DND-41 (cell line): ENCODE measurements at regions not wholly inside any gene's neighbourhood (a gene's known extent, or its start where the extent isn't known, plus 50 kb on each side); places are given as distances from the start of the nearest gene placed in this dataset.

Experiments used
- ATAC-seq: fragments of 200-7000 bp; cut with Tn5 transposase; 3 replicates; pipeline ENCODE4 v1.9.1; 2021; ENCODE audit warnings: low read depth; ENCODE audit not compliant: insufficient read depth
- DNase-seq: peaks from one replicate; pipeline ENCODE4 v3.0.0-alpha.2; 2020
- H2AFZ ChIP-seq: 2 replicates; pipeline ENCODE4 v1.6.0; 2012; ENCODE audit warnings: low read depth, low read length
- H3K27ac ChIP-seq: 2 replicates; pipeline ENCODE4 v1.5.1; 2012; ENCODE audit warnings: low read length, inconsistent platforms
- H3K27me3 ChIP-seq: fragments of 200-600 bp; sonication (generic); 2 replicates; pipeline ENCODE4 v1.6.0; 2012; ENCODE audit warnings: low read length, mild to moderate bottlenecking, inconsistent platforms; ENCODE audit not compliant: insufficient read depth, poor library complexity
- H3K36me3 ChIP-seq: 2 replicates; pipeline ENCODE4 v1.5.1; 2012; ENCODE audit warnings: low read length, inconsistent platforms; ENCODE audit not compliant: insufficient read depth
- H3K4me1 ChIP-seq: 2 replicates; pipeline ENCODE4 v1.5.1; 2012; ENCODE audit warnings: mild to moderate bottlenecking, low read length; ENCODE audit not compliant: insufficient read depth
- H3K4me2 ChIP-seq: 2 replicates; pipeline ENCODE4 v1.6.0; 2012; ENCODE audit warnings: mild to moderate bottlenecking, moderate library complexity, low read length, inconsistent platforms; ENCODE audit not compliant: insufficient read depth
- H3K4me3 ChIP-seq, 2 experiments: fragments of 200-600 bp in 1 of 2; shearing (Covaris generic) in 1 of 2; 2 replicates each; pipeline ENCODE4 v1.5.1; 2012 to 2016; ENCODE audit warnings: inconsistent platforms in 2 of 2, low read length in 2 of 2, mild to moderate bottlenecking in 2 of 2, low read depth in 1 of 2, moderate library complexity in 1 of 2
- H3K79me2 ChIP-seq: 2 replicates; pipeline ENCODE4 v1.6.0; 2012; ENCODE audit warnings: low read length, inconsistent platforms; ENCODE audit not compliant: insufficient read depth
- H3K9ac ChIP-seq: 2 replicates; pipeline ENCODE4 v1.6.0; 2012; ENCODE audit warnings: low read depth, mild to moderate bottlenecking, inconsistent platforms, low read length, moderate library complexity
- H3K9me3 ChIP-seq: 2 replicates; pipeline ENCODE4 v1.5.1; 2012; ENCODE audit warnings: low read length, moderate library complexity, mild to moderate bottlenecking, inconsistent platforms; ENCODE audit not compliant: insufficient read depth, severe bottlenecking
- H4K20me1 ChIP-seq: 2 replicates; pipeline ENCODE4 v1.6.0; 2012; ENCODE audit warnings: low read length; ENCODE audit not compliant: insufficient read depth
- EZH2 ChIP-seq: IDR thresholded peaks from 3 replicates; pipeline ENCODE4 v1.6.1; 2012; ENCODE audit warnings: borderline replicate concordance, low read depth, mild to moderate bottlenecking, moderate library complexity, low read length, inconsistent platforms; ENCODE audit not compliant: severe bottlenecking
- TF ChIP-seq, protein P1 (sequence below): IDR thresholded peaks from 2 replicates; pipeline ENCODE4 v1.5.1; 2012; ENCODE audit warnings: borderline replicate concordance, low read length, moderate library complexity, mild to moderate bottlenecking; ENCODE audit not compliant: poor library complexity, severe bottlenecking; ENCODE audit errors: extremely low read depth

DNA sequence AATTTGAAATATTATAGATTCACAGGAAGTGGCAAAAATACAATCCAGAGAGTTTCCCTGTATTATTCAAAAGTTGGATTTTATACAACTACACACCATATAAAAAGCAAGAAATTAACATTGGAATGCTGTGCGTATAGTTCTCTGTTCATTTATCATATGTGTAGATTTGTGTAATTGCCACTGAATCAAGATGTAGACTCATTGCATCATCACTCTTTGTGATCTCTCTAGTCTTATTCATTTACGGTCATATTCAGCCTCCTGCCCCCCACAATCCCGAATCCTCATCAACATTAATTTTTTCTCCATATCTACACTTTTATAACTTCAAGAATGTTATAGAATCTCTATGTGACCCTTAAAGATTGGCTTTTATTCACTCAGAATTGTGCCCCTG, 390.6 kb upstream of the B3GAT1 start:
- no peak for DNase-seq
- no peak overlapping the region for H2AFZ ChIP-seq
- H4K20me1 ChIP-seq = no peaks in the 10 kb centered on the region
- TF ChIP-seq EZH2 = no peak
- TF ChIP-seq, protein P1, sequence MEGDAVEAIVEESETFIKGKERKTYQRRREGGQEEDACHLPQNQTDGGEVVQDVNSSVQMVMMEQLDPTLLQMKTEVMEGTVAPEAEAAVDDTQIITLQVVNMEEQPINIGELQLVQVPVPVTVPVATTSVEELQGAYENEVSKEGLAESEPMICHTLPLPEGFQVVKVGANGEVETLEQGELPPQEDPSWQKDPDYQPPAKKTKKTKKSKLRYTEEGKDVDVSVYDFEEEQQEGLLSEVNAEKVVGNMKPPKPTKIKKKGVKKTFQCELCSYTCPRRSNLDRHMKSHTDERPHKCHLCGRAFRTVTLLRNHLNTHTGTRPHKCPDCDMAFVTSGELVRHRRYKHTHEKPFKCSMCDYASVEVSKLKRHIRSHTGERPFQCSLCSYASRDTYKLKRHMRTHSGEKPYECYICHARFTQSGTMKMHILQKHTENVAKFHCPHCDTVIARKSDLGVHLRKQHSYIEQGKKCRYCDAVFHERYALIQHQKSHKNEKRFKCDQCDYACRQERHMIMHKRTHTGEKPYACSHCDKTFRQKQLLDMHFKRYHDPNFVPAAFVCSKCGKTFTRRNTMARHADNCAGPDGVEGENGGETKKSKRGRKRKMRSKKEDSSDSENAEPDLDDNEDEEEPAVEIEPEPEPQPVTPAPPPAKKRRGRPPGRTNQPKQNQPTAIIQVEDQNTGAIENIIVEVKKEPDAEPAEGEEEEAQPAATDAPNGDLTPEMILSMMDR = no peak
- H3K27me3 ChIP-seq = no peaks in the 10 kb centered on the region
- no peak overlapping the region for H3K9ac ChIP-seq
- no peaks in the 10 kb centered on the region for H3K9me3 ChIP-seq
- no peak for ATAC-seq
- peaks cover 13% of the 10 kb centered on the region for H3K4me1 ChIP-seq
- H3K27ac ChIP-seq = no peak overlapping the region
- no peaks in the 10 kb centered on the region for H3K36me3 ChIP-seq
- H3K4me3 ChIP-seq = no peak overlapping the region
- H3K79me2 ChIP-seq = no peaks in the 10 kb centered on the region
- no peak overlapping the region for H3K4me2 ChIP-seq

DNA sequence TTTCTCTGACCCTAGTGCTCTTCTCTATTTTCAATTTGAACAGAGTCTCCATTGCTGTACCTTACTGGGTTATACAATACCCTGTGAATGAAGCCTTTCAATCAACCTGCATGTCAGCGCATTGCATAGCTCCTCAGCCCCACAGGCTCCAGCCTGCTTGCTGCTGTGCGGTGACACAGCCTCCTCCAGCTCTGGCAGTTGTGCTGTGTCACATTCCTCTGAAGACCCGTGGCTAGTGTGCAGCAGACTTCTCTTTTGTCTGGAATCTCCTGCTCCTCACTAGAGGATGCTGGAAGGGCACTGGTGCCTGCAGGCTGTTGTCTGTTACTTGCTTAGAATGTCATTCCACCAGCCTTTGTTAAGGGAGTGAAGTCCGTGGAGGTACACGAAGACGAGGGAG, 390.1 kb upstream of the B3GAT1 start:
- Histone ChIP-seq H3K4me1 (peaks cover 13% of the 10 kb centered on the region), H3K9ac (no peak overlapping the region), H2AFZ (no peak overlapping the region), H3K4me2 (no peak overlapping the region), H3K9me3 (no peaks in the 10 kb centered on the region), H3K27me3 (no peaks in the 10 kb centered on the region), H3K36me3 (no peaks in the 10 kb centered on the region), H4K20me1 (no peaks in the 10 kb centered on the region), H3K27ac (no peak overlapping the region), H3K4me3 (no peak overlapping the region), H3K79me2 (no peaks in the 10 kb centered on the region)
- TF ChIP-seq, protein P1 = no peak
- TF ChIP-seq EZH2 = no peak
- DNase-seq (no peak), ATAC-seq (0 out of 3 replicates have a peak, but pooled peaks have one; percentile 19)

DNA sequence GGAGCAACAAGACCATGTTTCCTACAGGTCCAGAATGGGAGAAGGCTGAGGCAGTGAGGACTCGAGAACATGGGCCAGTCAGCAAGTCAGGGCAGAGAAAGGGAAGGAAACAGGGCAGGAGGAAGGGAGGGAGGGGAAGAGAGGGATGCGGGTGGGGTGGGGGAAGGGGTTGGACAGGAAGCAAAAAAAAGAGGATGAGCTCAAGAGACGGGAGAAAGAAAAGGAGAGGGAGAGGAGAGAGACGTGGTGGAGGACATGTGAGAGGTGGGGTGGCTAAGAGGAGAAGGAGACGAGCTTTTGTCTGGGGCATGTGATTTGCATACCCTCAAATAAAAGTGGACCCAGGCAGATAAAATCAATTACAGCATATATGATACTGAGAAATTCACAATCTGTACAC, 389.5 kb upstream of the B3GAT1 start:
- 0 out of 2 replicates have a peak overlapping the region, but pooled peaks have one; percentile 25 for H3K27ac ChIP-seq
- peaks cover 13% of the 10 kb centered on the region for H3K4me1 ChIP-seq
- H4K20me1 ChIP-seq = no peaks in the 10 kb centered on the region
- H3K79me2 ChIP-seq = no peaks in the 10 kb centered on the region
- TF ChIP-seq EZH2 = no peak
- TF ChIP-seq, protein P1 = no peak
- H3K27me3 ChIP-seq = no peaks in the 10 kb centered on the region
- no peak overlapping the region for H3K9ac ChIP-seq
- no peak; the same call in 2 of the 3 replicates for ATAC-seq
- no peak overlapping the region for H3K4me3 ChIP-seq
- H3K9me3 ChIP-seq = no peaks in the 10 kb centered on the region
- DNase-seq = no peak
- no peaks in the 10 kb centered on the region for H3K36me3 ChIP-seq
- H3K4me2 ChIP-seq = no peak overlapping the region
- H2AFZ ChIP-seq = no peak overlapping the region

DNA sequence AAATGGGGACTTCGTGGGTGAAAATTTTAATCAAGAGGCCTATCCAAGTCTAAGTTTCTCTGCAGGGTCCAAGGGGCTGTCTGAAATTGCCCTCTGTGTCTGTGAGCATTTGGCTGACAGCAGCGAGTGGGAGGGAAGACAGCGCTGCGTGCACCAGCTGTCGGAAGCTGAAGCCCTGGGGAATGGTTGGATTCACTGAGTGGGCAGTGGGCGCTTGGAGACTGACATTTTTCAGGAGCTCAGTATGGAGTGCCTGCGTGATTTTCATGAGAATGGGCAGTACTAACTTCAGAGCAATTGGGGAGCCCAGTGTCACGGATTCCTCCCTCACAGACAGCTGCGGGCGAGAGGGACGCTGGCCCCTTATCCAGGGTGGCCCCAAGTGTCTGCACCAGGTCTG, 388.8 kb upstream of the B3GAT1 start:
- Histone ChIP-seq H3K4me3 (no peak overlapping the region), H3K36me3 (no peaks in the 10 kb centered on the region), H3K27me3 (no peaks in the 10 kb centered on the region), H3K79me2 (no peaks in the 10 kb centered on the region), H3K4me2 (no peak overlapping the region), H4K20me1 (no peaks in the 10 kb centered on the region), H3K27ac (no peak overlapping the region), H3K9me3 (no peaks in the 10 kb centered on the region), H3K9ac (no peak overlapping the region), H3K4me1 (peaks cover 13% of the 10 kb centered on the region), H2AFZ (no peak overlapping the region)
- TF ChIP-seq EZH2 = no peak
- TF ChIP-seq, protein P1 = no peak
- ATAC-seq = no peak
- DNase-seq = no peak
